HG03439 (cell line): ENCODE measurements at regions not wholly inside any gene's neighbourhood (a gene's known extent, or its start where the extent isn't known, plus 50 kb on each side); places are given as distances from the start of the nearest gene placed in this dataset.
"Not testable (repeated sequence)": the region's sequence is repeated elsewhere in the genome, so short reads cannot be mapped to it uniquely, and the experiment has no call there.

ENCODE experiments used
- ATAC-seq: cut with Tn5 transposase; IDR thresholded peaks from one replicate; pipeline ENCODE4 v1.9.1; 2021; ENCODE audit warnings: mild to moderate bottlenecking, moderate library complexity; ENCODE audit not compliant: unreplicated experiment

DNA sequence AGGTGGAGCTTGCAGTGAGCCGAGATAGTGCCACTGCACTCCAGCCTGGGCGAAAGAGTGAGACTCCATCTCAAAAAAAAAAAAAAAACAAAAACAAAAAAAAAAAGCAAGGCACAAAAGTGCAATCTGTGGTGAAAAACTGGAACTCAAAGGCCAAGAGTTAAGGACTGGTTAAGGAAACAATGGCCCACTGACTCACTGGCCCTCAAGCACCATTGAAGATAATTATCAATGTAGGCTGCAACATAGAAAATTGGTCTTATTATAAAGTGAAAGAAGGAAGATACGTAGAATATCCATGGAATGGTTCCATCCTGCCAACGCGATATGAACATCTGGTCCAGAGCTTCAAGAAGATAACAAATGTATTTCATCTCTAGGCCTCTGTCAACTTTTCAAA, 444.2 kb downstream of the SOX9 start:
- ATAC-seq = no peak

DNA sequence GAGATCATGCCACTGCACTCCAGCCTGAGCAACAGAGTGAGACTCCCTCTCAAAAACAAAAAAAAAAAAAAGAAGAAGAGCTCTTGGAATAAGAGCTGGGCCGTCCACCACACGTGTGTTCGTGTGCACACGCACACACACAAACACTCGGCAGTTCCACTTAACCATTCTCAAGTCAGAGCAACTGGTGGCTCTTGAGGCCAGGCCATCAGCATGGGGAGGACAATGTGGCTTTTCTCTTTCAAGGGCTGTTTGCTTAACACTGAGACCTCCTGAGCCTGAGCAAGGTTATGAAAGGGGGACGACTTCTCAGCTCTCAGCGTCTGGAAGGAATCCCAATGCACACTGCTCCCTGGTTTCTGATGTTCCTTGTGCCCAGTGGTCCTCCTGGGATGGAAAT, 444.9 kb downstream of the SOX9 start:
- no peak for ATAC-seq

DNA sequence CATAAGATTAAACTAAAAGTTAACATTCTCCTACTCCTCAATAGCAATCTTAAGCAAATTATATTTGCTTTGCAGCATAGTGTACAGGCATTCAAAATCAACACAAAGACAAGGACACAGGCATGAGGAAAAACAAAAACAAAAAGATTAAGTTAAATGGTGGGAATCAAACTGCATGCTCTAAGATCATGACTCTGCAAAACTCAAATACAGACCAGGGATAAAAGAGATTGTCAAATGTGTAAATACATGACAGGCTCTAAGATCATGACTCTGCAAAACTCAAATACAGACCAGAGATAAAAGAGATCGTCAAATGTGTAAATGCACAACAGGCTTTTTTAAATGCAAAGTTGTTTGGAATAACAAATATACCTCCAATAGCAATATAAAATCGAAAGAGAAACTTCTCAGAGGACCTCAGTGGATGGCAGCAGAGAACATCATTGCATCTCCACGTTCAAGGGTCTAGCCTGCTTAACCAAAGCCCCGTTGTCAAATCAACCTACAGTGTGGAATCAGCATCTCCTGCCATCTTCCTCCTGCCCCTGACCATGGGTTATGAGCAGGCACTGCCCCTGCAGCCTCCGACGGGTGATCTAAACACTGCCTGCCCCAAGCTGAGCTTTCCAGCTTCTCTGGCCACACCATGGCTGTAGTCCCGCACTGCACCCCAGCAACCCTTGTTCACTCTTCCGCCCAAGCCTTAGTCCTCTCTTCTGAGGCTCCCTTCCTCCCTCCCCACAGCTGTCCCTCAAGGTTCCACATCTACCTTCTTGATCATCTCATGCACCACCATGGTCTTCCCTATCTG, 446.1 kb downstream of the SOX9 start:
- no peak for ATAC-seq

DNA sequence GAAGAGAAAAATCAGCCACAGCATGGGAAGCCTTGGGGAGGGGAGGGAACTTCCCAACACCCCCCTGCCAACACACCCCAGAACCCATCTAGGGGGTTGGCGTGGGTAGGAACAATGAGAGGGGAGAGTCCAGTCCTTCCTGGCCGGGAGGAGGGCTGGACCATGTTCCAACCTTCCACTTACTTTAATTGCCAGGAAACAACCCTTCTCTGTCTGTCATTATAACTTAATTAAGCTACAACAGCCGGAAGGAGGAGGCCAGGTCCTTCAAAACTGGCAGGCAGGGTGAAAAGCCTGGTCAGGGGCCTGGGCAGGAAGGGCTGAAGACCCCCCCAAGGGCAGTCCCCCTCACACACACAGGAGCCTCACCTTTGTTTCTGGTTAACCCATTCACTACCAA, 447.0 kb downstream of the SOX9 start:
- ATAC-seq = no peak

DNA sequence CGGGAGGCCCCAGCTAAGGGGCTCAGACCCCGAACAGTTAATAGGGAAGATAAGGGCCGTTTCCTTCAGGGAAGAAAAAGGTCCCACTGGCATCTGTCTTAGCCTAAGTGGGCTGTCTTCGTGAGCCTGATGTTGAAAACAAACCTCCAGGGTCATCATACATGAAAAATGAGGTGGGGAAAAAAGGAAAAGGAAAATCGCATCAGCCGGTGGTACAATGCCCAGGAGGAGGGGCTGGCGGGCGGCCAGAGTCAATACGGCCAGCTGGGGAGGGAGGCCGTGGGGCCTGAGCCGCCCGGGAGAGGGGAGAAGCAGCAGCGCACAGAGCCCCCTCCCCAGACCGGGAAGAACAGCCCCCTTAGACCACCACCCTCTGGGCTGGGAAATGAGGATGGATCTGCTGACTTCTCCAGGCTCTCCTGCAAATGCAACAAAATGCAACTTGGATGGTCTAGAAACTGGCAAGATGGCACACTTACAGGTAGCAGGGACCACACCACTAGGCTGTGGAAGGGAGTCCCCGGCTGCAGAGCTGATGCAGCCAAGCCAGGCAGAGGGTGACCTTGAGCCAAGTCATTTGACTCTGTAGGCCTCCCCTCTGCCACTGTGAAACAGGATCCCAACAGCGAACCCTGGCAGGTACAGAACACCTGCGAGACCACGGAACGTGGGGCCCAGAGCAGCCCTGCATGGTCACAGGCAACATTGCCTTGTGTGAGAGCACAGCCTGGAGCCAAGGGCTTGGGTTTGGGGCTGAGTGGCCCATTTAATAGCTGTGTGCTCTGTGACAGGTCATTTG, 448.5 kb downstream of the SOX9 start:
- no peak for ATAC-seq

DNA sequence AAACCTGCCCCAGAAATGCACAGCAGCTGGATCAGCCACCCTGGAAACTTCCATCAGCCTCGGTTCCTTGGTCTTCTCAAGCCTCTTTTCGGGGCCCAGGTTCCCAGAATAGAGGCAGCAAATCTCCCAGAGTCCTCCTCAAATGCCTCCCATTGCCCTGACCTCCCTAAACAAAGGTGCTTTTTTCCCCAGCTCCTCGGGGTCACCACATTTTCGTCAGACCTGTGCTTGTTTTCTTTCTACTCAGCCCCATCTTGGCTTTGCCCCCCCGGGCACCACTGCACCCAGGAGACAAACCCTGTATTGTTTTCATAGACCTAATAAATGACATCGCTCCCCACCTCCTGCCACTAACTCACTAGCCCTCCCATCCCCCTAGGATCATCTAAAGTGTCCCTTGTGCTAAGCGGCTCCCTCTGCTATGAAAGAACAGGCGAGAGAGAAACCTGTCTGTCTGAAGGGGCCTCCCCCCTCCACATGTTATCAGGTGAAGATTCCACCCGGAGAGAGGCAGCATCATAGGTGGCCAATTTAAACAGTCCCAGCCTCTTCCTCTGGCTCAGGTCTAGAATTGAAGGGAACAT, 451.1 kb downstream of the SOX9 start:
- no peak for ATAC-seq

DNA sequence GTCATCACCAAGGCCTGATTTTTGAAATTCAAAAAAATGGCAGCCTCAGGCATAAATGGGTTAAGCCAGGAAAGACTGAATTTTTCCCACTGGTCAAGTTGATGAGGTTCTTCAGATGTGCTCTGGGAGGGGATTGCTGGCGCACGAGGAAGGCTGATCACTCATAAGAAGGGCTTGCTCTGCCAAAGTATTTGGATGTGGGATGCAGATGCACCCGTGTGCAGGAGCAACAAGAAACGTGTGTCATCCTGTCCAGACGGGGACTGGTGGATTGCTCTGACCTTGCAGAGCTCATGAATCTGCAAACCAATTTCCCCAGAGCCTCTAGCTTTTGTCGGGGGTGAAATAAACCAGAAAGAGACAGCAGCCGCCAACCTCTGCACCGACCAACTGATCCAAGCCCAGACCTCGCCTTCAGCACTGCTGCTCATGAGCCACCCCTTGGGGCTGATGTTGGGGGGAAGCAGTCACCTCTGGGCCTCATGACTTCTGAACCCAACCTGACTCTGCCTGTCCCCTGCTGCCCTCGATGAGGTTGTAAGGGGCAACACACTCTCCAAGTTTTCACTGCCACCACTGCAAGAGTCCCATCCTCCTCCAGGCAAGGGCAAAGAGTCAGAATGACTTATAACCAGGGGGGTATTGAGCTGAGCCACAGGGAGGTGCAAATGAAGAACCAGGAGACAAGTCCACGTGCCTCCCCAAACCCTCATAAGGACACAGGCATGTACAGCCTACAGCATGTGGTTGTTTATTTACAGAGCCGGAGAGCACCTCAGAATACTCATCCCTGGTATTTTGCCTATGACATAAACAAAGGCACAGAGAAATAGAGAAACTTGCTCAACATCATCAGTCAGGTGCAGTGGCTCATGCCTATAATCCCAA, 452.0 kb downstream of the SOX9 start:
- no peak for ATAC-seq

DNA sequence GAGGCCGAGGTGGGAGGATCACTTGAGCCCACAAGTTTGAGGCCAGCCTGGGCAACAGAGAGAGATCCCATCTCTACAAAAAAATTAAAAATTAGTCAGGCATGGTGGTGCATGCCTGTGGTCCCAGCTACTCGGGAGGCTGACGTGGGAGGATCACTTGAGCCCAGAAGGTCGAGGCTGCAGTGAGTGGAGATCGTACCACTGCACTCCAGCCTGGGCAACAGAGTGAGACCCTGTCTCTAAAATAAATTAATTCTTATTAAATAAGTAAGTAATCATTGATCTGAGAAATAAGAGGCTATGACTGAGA, 452.6 kb downstream of the SOX9 start:
- not testable (repeated sequence) for ATAC-seq

DNA sequence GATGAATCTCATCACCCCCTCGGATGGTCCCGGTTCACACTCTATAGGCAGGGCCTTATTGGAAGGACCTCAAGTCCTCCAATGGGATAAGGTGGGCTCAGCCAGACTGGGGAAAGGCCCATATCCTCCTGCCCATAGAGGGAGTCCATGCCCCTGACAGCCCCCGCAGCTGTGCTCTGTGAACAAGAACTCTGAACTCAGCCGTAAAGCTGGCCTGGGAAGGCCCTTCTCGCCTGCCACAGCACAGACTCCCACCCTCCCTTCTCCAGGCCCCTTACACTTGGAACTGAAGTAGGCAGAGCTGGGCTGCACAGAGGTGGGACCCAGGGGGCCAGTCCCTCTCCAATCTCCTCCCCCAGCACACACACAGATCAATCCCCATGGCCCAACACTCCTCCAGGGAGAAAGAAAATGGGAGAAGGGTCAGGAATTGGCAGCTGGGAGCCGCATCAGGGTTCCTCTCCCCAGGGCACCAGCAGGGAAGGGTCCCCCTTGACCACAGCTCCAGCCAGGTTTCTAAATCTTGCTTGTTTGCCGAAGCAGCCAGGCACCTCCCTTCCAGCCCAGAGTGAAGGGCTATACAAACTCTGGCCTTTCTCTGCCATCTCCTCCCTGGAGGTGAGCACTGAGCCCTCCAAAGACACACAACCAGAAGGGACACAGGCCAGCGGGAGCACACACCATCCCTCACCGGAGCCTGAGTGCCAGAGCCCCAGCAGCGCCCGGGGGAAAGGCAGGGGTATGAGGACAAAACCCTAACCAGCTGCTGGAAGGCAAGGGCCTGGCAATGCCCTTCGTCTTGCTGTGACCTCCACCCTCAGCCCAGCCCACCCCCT, 454.1 kb downstream of the SOX9 start:
- ATAC-seq = no peak

DNA sequence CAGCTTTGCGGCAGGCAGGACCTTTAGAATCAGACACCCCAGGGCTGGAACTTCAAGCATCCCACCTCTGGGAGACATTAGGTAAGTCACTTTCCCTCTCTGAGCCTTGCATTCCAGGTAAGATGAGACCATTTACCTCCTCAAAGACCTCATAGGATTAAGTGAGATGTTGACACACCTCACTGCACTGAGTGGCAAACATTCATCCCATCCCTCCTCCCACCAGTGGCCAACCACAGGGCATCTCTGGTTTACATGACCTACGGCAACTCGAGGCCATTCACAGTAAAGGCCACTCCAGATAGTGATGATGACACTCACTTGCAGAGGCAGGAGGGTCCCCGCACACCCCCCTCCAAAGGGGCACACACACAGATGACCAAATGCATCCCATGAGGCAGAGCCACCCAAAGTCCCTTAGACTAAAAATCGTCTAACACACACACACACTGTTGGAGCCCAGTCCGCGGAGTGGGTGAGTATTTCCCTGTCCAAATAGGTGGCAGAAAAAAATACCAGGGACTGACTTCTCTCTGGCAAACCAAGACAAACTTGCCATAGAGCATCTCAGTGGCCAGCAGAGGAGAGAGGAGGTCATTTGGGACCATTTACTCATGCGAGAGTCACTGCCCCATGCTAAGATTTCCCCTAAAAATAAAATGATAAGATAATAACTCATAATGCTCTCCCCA, 454.9 kb downstream of the SOX9 start:
- no peak for ATAC-seq

DNA sequence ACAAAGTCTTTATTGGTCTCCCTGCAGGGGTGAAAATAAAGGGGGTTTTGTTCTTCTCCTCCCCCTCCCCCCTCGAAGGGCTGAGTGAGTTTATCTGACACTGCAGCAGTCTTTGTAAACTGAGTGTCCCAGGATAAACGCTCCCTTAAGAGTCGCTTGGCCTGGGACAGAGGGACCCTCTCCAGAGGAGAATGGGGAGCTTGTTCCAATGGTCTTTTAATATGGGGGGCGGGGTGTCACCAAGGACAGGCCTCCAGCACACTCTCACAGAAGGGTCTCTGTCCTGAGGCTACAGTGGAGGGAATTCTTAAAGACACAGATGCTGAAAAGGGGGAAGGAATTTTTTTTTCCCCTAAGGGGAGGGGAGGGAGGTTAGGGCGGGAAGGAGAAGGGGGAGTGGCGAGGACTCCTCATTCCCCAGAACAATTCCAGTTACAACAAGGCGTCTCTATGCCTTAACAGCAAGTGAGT, 455.5 kb downstream of the SOX9 start:
- no peak for ATAC-seq

DNA sequence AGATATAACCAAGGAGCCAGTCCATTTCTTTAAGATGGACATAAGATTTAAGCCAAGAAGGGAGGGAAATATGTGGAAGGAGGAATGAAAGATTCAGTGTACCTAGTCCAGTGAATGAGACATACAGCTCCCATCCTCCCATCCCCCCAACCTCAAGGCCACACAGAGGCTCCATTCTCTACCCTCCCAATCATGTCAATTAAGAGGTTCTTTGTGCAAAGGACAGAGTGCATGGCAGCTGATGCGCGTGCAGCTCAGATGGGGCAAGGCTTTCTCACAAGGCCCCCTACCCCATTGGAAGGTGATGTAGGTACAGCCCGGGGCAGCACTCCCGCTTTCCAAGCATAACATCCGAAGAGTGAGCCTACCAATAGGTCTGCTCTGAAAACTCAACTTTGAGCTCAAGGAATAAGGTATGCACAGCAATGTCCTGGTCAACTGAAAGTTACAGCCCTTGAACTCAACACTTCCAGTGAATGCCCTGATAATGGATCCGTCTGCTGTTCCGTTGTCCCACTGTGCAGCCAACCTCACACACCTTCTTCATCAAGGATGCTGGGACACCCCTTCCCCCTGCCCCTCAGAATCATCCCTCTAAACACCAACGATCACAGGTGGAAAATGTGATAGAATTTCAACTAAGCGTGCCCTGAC, 458.1 kb downstream of the SOX9 start:
- ATAC-seq = no peak

DNA sequence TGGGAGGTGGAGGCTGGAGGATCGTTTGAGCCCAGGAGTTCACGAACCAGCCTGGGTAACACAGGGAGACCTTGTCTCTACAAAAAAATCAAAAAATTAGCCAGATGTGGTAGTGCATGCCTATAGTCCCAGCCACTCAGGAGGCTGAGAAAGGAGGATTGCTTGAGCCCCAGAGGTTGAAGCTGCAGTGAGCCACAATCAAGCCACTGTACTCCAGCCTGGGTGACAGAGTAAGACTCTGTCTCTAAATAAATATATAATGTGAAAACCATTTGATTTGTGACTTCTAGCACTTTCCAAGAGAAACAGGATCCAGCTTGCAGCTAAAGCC, 459.1 kb downstream of the SOX9 start:
- no peak for ATAC-seq

DNA sequence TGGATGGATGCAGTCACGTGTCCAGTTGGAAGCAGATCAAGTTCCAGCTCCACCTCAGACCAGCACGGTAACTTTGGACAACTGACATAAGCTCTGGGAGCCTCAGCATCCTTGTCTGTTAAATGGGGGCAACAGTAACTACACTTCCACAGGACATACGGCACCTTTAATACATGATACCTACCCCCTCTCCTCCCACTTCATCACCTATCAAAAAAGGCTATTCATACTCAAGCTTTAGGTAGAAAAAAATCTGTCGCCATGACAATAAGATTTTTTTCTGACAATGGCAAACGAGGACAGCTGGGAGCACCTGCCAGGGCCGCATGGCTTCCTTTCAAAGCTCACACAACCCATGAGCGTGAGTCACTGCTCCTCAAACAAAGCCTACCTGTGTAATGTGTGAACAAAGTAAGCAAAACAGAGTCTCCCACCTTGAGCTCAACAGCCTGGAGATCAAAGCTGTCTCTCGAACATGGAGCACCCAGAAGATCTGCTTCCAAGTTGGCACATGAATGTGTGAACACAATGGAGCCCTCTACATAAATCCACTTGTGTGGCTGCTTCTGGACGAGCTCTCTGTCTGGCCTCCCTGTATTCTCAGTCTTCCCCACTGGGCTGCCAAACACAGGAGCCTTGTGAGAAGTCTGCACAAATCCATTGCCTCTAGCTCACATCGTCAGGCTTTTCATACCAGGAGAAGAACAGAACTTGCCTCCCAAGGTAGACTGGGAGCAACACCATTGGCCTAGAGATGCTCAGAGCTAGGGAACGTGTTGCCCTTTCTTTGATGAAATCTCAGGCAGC, 459.7 kb downstream of the SOX9 start:
- ATAC-seq = no peak

DNA sequence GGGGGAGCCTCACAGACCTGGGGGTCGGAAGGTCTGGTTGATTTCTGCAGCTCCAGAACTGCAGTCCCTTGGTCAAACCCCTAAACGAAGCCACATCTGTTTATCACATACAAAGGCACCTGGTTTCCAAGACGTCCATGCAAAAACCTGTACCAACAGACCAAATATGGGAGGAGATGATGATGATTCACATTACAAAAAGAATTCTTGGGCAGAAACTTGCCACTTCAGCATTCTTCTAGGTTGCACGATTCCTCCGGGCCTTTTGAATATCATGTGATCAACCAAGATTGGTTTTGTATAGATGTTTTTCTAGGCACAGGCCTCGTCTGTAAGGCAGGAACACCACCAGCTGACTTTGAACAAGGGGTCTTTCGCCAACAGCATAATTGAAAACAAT, 466.3 kb downstream of the SOX9 start:
- no peak for ATAC-seq

DNA sequence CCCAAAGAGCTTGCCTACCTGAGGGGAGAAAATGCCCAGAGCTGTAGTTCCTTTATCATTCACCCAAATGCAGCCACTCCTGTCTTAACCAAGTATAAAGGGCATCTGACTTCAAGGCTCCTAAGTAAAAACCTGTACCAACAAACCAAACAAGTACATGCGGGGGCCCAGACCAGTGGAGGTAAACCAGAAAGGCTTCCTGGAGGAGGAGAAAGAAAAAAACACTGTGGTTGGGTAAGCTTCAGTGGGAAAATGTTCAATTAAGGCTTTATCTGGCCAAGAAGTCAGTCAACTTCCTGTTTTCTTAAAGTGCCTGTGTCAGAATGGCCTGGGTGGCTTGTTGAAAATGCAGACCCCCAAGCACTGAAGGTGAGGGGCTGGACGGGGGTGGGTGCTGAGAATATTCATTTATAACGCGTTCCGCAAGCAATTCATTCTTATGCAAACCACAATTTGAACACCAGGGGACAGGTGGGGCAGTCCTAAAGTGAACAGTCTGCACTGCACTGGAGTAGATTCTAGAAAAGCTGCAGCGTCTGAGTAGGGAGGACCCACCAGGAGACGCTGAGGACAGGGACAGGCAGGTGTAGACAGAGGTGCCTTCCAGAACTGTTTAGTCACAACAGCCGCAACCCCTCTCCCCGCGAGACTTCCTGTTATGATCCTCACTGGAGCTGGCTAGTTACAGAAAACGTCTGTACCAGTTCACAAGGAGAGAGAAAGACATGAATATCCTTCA, 467.1 kb downstream of the SOX9 start:
- ATAC-seq = no peak

DNA sequence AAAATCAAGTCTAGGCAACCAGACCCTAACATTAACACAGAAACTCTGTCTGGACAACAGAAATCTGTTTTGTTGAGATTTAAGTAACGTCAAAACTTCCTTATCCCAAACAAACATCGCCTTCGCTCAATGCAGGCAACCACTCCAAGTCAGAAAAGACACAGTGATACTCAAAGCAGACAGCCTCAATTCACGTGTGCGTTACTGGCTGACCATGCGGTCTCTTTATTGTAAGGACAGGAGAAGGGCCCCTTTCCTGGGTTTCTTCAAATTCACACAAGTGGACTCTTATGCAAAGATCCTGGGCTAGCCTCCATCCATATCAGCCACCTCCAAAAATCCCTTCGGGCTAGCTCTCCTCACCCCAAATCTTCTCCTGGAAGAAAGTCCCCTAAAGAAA, 467.7 kb downstream of the SOX9 start:
- no peak for ATAC-seq

DNA sequence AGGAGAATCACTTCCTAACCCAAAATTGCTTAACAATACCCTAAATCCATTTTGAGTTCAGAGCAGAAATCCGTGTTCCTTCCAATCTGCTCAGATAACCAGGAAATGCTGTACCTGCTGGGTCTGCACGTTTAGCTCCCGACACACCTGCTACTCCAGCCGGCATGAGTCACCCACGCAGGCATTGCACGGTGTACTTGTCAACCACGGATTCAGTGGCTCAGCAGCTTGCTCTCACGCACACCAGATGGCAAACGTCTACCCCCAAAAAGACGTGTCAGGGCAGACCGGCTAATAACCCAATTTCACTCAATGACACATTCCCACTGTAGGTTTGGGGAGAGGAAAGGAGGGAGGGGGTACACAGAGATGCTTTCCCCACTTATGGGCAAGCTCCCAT, 468.1 kb downstream of the SOX9 start:
- ATAC-seq = no peak
